RWPE2 (cell line): ENCODE measurements at regions not wholly inside any gene's neighbourhood (a gene's known extent, or its start where the extent isn't known, plus 50 kb on each side); places are given as distances from the start of the nearest gene placed in this dataset.

Experiments
- ATAC-seq: fragments of 200-7000 bp; cut with Tn5 transposase; 3 replicates; pipeline ENCODE4 v1.9.1; 2021; ENCODE audit warnings: low read depth
- DNase-seq: peaks from one replicate; pipeline ENCODE4 v3.0.0-alpha.2; 2020; ENCODE audit warnings: low spot score
- H3K27ac ChIP-seq: fragments of 450-650 bp; 2 replicates; pipeline ENCODE4 v1.5.1; 2017; ENCODE audit warnings: mild to moderate bottlenecking; ENCODE audit not compliant: poor library complexity, severe bottlenecking
- H3K27me3 ChIP-seq: fragments of 250-450 bp; sonication (Bioruptor Pico); 2 replicates; pipeline ENCODE4 v1.5.1; 2021; ENCODE audit warnings: mild to moderate bottlenecking, moderate library complexity; ENCODE audit not compliant: insufficient read depth, poor library complexity, severe bottlenecking
- H3K36me3 ChIP-seq: fragments of 250-450 bp; sonication (Bioruptor Pico); 2 replicates; pipeline ENCODE4 v1.5.1; 2020; ENCODE audit warnings: low read depth, mild to moderate bottlenecking, moderate library complexity
- H3K4me1 ChIP-seq: fragments of 250-450 bp; sonication (Bioruptor Pico); 2 replicates; pipeline ENCODE4 v1.5.1; 2021; ENCODE audit warnings: mild to moderate bottlenecking, moderate library complexity; ENCODE audit not compliant: insufficient read depth, poor library complexity, severe bottlenecking
- H3K4me3 ChIP-seq: fragments of 250-450 bp; sonication (Bioruptor Pico); 2 replicates; pipeline ENCODE4 v1.5.1; 2021; ENCODE audit warnings: mild to moderate bottlenecking, moderate library complexity; ENCODE audit not compliant: severe bottlenecking
- H3K9me3 ChIP-seq: fragments of 250-450 bp; sonication (Bioruptor Pico); 2 replicates; pipeline ENCODE4 v1.5.1; 2021; ENCODE audit warnings: mild to moderate bottlenecking, moderate library complexity; ENCODE audit not compliant: severe bottlenecking
- CTCF ChIP-seq: fragments of 450-650 bp; IDR thresholded peaks from one replicate; pipeline ENCODE4 v1.5.1; 2017; ENCODE audit warnings: mild to moderate bottlenecking, moderate library complexity; ENCODE audit not compliant: poor library complexity, severe bottlenecking

- Histone ChIP-seq H3K9me3 (peaks cover 2% of the 10 kb centered on the region), H3K27ac (no peak overlapping the region), H3K4me1 (no peaks in the 10 kb centered on the region), H3K36me3 (no peaks in the 10 kb centered on the region), H3K27me3 (peaks cover 22% of the 10 kb centered on the region), H3K4me3 (no peak overlapping the region)
- DNase-seq (no peak), ATAC-seq (no peak)
- no peak for TF ChIP-seq CTCF
Measured at GRCh38 chr20:5426026-5426425, 109.3 kb upstream of the PROKR2 start.

- H3K36me3 ChIP-seq = no peaks in the 10 kb centered on the region
- TF ChIP-seq CTCF = no peak
- DNase-seq (no peak), ATAC-seq (no peak)
- no peaks in the 10 kb centered on the region for H3K9me3 ChIP-seq
- H3K4me3 ChIP-seq = no peak overlapping the region
- no peaks in the 10 kb centered on the region for H3K4me1 ChIP-seq
- peaks cover 45% of the 10 kb centered on the region for H3K27me3 ChIP-seq
- no peak overlapping the region for H3K27ac ChIP-seq
Measured at GRCh38 chr20:5416086-5416485, 99.3 kb upstream of the PROKR2 start.

- ATAC-seq = no peak
- no peak for TF ChIP-seq CTCF
- Histone ChIP-seq H3K4me3 (no peak overlapping the region), H3K36me3 (no peaks in the 10 kb centered on the region), H3K9me3 (no peaks in the 10 kb centered on the region), H3K27me3 (peaks cover 54% of the 10 kb centered on the region), H3K27ac (no peak overlapping the region), H3K4me1 (no peaks in the 10 kb centered on the region)
- DNase-seq = no peak
Measured at GRCh38 chr20:5413394-5413793, 96.6 kb upstream of the PROKR2 start.

GRCh38 chr20:5410470-5410869 is 93.7 kb upstream of the PROKR2 start:
- Histone ChIP-seq H3K9me3 (no peaks in the 10 kb centered on the region), H3K27ac (no peak overlapping the region), H3K36me3 (no peaks in the 10 kb centered on the region), H3K27me3 (peaks cover 52% of the 10 kb centered on the region), H3K4me3 (no peak overlapping the region), H3K4me1 (no peaks in the 10 kb centered on the region)
- ATAC-seq (no peak), DNase-seq (no peak)
- no peak for TF ChIP-seq CTCF

GRCh38 chr20:5402903-5403531 is 86.3 kb upstream of the PROKR2 start:
- ATAC-seq (peak; percentile 77; the same call in 2 of the 3 replicates), DNase-seq (no peak)
- peak; percentile 74 for TF ChIP-seq CTCF
- H3K4me3 ChIP-seq = no peak overlapping the region
- peaks cover 2% of the 10 kb centered on the region for H3K27me3 ChIP-seq
- H3K9me3 ChIP-seq = no peaks in the 10 kb centered on the region
- no peaks in the 10 kb centered on the region for H3K4me1 ChIP-seq
- no peaks in the 10 kb centered on the region for H3K36me3 ChIP-seq
- H3K27ac ChIP-seq = no peak overlapping the region
